ENCODE measurements at regions not wholly inside any gene's neighbourhood (a gene's known extent, or its start where the extent isn't known, plus 50 kb on each side); places are given as distances from the start of the nearest gene placed in this dataset.

DNA sequence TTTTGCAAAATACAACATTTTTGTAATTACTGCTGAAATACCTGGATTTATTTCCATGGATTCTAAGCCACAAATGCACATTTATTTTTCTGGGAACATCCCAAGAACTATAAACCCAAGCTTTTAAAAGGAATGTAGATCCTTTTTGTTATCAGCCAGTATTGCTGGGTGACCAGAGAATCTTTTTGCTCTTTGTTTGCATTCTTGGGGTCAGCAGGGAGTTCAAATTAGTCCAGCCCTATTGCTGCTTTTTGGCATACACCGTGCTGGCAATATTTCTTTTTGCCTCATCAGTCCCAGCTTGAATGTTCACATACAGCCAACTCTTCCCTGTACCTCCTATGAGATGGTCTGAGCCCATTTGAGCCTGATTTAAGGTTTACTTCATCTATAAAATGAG lies 155.2 kb upstream of the CNR1 start:
- Histone ChIP-seq H3K4me1 (no peaks in the 10 kb centered on the region), H2AFZ (no peak overlapping the region), H3K4me3 (ENCODE audit: low read depth, low read length) (no peak overlapping the region), H3K9ac (no peak overlapping the region), H3K27ac (no peak overlapping the region), H3K36me3 (ENCODE audit: control insufficient read depth, insufficient read depth, low read length) (no peaks in the 10 kb centered on the region), H3K4me2 (ENCODE audit: low read length) (no peak overlapping the region), H3K79me2 (no peaks in the 10 kb centered on the region), H3K9me3 (ENCODE audit: control insufficient read depth, low read length) (no peaks in the 10 kb centered on the region), H3K27me3 (ENCODE audit: control insufficient read depth, insufficient read depth, low read length) (no peaks in the 10 kb centered on the region)
- TF ChIP-seq, protein P1, sequence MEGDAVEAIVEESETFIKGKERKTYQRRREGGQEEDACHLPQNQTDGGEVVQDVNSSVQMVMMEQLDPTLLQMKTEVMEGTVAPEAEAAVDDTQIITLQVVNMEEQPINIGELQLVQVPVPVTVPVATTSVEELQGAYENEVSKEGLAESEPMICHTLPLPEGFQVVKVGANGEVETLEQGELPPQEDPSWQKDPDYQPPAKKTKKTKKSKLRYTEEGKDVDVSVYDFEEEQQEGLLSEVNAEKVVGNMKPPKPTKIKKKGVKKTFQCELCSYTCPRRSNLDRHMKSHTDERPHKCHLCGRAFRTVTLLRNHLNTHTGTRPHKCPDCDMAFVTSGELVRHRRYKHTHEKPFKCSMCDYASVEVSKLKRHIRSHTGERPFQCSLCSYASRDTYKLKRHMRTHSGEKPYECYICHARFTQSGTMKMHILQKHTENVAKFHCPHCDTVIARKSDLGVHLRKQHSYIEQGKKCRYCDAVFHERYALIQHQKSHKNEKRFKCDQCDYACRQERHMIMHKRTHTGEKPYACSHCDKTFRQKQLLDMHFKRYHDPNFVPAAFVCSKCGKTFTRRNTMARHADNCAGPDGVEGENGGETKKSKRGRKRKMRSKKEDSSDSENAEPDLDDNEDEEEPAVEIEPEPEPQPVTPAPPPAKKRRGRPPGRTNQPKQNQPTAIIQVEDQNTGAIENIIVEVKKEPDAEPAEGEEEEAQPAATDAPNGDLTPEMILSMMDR (IDR thresholded peaks at IDR 0.05), result no peak

DNA sequence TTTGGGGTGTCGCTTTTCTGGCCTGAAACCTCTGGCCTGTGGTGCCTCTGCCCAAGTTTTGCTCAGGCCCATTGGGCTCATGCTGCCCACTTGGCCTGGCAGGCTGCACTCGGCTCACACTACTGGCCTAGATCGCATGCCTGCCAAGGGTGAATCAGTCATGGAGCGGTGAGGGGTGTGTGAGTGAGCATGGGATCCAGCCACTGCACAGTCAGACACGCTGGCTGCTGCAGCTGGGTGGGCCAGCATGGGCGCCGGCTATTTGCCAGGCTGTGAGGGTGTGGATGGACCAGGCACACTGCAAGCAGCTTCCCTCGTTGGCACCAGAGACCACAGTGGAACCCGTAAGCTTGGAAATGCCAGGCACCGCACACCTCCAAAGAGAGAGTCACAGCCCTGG lies 145.4 kb upstream of the CNR1 start:
- TF ChIP-seq, protein P1 (IDR thresholded peaks at IDR 0.05), result no peak
- no peaks in the 10 kb centered on the region for H3K4me1 ChIP-seq
- no peak overlapping the region for H3K27ac ChIP-seq
- H2AFZ ChIP-seq, result no peak overlapping the region
- no peaks in the 10 kb centered on the region for H3K9me3 ChIP-seq (ENCODE audit: control insufficient read depth, low read length)
- no peak overlapping the region for H3K4me3 ChIP-seq (ENCODE audit: low read depth, low read length)
- H3K27me3 ChIP-seq (ENCODE audit: control insufficient read depth, insufficient read depth, low read length), result no peaks in the 10 kb centered on the region
- H3K4me2 ChIP-seq (ENCODE audit: low read length), result no peak overlapping the region
- H3K9ac ChIP-seq, result no peak overlapping the region
- no peaks in the 10 kb centered on the region for H3K79me2 ChIP-seq
- no peaks in the 10 kb centered on the region for H3K36me3 ChIP-seq (ENCODE audit: control insufficient read depth, insufficient read depth, low read length)

DNA sequence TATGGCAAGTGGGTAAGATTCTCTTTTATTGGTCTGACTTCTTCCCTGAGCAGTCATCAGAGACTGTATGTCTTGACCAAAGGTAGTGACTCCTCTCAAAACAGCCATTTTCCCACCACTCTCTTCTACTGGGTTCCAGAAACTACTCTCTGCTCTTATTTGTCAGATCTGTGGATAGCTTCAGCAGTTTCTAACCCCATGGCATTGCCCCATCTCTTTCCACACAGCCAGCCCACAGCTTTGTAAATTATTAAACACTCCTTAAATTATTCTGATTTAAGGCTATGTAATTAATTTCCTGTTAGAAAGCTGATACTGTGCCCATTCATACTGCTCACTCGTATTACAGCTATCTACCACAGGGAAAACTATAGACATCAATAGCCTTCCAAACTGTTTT lies 138.4 kb upstream of the CNR1 start:
- Histone ChIP-seq H3K4me2 (ENCODE audit: low read length) (no peak overlapping the region), H2AFZ (no peak overlapping the region), H3K9ac (no peak overlapping the region), H3K9me3 (ENCODE audit: control insufficient read depth, low read length) (no peaks in the 10 kb centered on the region), H3K36me3 (ENCODE audit: control insufficient read depth, insufficient read depth, low read length) (no peaks in the 10 kb centered on the region), H3K79me2 (no peaks in the 10 kb centered on the region), H3K4me3 (ENCODE audit: low read depth, low read length) (no peak overlapping the region), H3K27me3 (ENCODE audit: control insufficient read depth, insufficient read depth, low read length) (no peaks in the 10 kb centered on the region), H3K4me1 (no peaks in the 10 kb centered on the region), H3K27ac (no peak overlapping the region)
- TF ChIP-seq, protein P1 (IDR thresholded peaks at IDR 0.05), result no peak

GRCh38 chr6:88302769-88303225 lies 136.7 kb upstream of the CNR1 start:
- Histone ChIP-seq H3K9ac (no peak overlapping the region), H3K27ac (no peak overlapping the region), H3K4me1 (no peaks in the 10 kb centered on the region), H3K79me2 (no peaks in the 10 kb centered on the region), H2AFZ (no peak overlapping the region), H3K4me3 (ENCODE audit: low read depth, low read length) (no peak overlapping the region), H3K9me3 (ENCODE audit: control insufficient read depth, low read length) (no peaks in the 10 kb centered on the region), H3K36me3 (ENCODE audit: control insufficient read depth, insufficient read depth, low read length) (no peaks in the 10 kb centered on the region), H3K27me3 (ENCODE audit: control insufficient read depth, insufficient read depth, low read length) (no peaks in the 10 kb centered on the region), H3K4me2 (ENCODE audit: low read length) (no peak overlapping the region)
- TF ChIP-seq, protein P1 (IDR thresholded peaks at IDR 0.05), result no peak

- H3K9ac ChIP-seq, result no peak overlapping the region
- H3K79me2 ChIP-seq, result no peaks in the 10 kb centered on the region
- TF ChIP-seq, protein P1 (IDR thresholded peaks at IDR 0.05), result no peak
- H3K27ac ChIP-seq, result no peak overlapping the region
- no peaks in the 10 kb centered on the region for H3K4me1 ChIP-seq
- no peaks in the 10 kb centered on the region for H3K36me3 ChIP-seq (ENCODE audit: control insufficient read depth, insufficient read depth, low read length)
- H3K4me2 ChIP-seq (ENCODE audit: low read length), result no peak overlapping the region
- no peaks in the 10 kb centered on the region for H3K27me3 ChIP-seq (ENCODE audit: control insufficient read depth, insufficient read depth, low read length)
- H3K4me3 ChIP-seq (ENCODE audit: low read depth, low read length), result no peak overlapping the region
- H2AFZ ChIP-seq, result no peak overlapping the region
- H3K9me3 ChIP-seq (ENCODE audit: control insufficient read depth, low read length), result no peaks in the 10 kb centered on the region
These were observed 136.0 kb upstream of the CNR1 start for GRCh38 chr6:88301888-88302768.
